Stomach (tissue), 8 donors: ENCODE measurements at regions not wholly inside any gene's neighbourhood (a gene's known extent, or its start where the extent isn't known, plus 50 kb on each side); places are given as distances from the start of the nearest gene placed in this dataset.

ENCODE experiments used
- DNase-seq, 2 donors: peaks; one replicate each; pipeline versions ENCODE4 v3.0.0 to v3.0.0-alpha.2; 2013 to 2019
- H3K27ac ChIP-seq, 5 donors: fragments of 200-600 bp in 4 of 5; sonication (generic) in 4 of 5; one replicate each; pipeline ENCODE4 v1.5.1; 2013 to 2019; ENCODE audit warnings: mild to moderate bottlenecking in 1 of 5, moderate library complexity in 1 of 5
- H3K27me3 ChIP-seq, 3 donors: fragments of 200-600 bp; sonication (generic); one replicate each; pipeline ENCODE4 v1.5.1; 2017 to 2019; ENCODE audit warnings: mixed run types in 1 of 3
- H3K36me3 ChIP-seq, 4 donors: fragments of 200-600 bp; sonication (generic); 1 replicate in 3 of 4; 2 replicates in 1 of 4; pipeline ENCODE4 v1.5.1; 2016 to 2019
- H3K4me1 ChIP-seq, 4 donors: fragments of 200-600 bp; sonication (generic); one replicate each; pipeline ENCODE4 v1.5.1; 2016 to 2019
- H3K4me3 ChIP-seq, 4 donors: fragments of 200-600 bp; sonication (generic) in 3 of 4; one replicate each; pipeline ENCODE4 v1.5.1; 2016 to 2019; ENCODE audit warnings: mild to moderate bottlenecking in 1 of 4
- H3K9me3 ChIP-seq, 4 donors: fragments of 200-600 bp; sonication (generic); one replicate each; pipeline ENCODE4 v1.5.1; 2016 to 2019
- CTCF ChIP-seq, 7 experiments: fragments of 450-650 bp in 4 of 7; fragments of 200-600 bp in 3 of 7; sonication (generic) in 3 of 7; IDR thresholded peaks; one replicate each; pipeline ENCODE4 v1.5.1; 2016 to 2019; ENCODE audit warnings: antibody characterized with exemption in 7 of 7, control low read depth in 2 of 7, mild to moderate bottlenecking in 1 of 7
- EP300 ChIP-seq: sonication (generic); formaldehyde crosslinking; IDR thresholded peaks from one replicate; pipeline ENCODE4 v1.6.1; 2017; ENCODE audit warnings: antibody characterized with exemption
- POLR2A ChIP-seq, 4 donors: fragments of 450-650 bp; IDR thresholded peaks; one replicate each; pipeline ENCODE4 v1.6.1; 2016; ENCODE audit warnings: antibody characterized with exemption in 4 of 4, control low read depth in 2 of 4, mild to moderate bottlenecking in 1 of 4, moderate library complexity in 1 of 4
- POLR2AphosphoS5 ChIP-seq, 3 donors: sonication (generic); formaldehyde crosslinking; IDR thresholded peaks; one replicate each; pipeline ENCODE4 v1.6.1; 2016; ENCODE audit warnings: antibody characterized with exemption in 3 of 3
- WGBS, 5 donors: extraction: QIAGEN DNeasy Blood & Tissue Kit in 3 of 5; methylation state at CpG; one replicate each; pipeline versions ENCODE4 v1.1.5 to v1.1.7; 2013 to 2018; 5-methylcytosine and 5-hydroxymethylcytosine counted together
- intact Hi-C: fragments of 100-400 bp; cut with DNase I; formaldehyde crosslinking; loops from one replicate; pipeline ENCODE4 v1.15.1; 2023; ENCODE audit warnings: low total_unique reads
- donor health status: healthy with polysubstance abuse.
- donor health status: Bipolar disorder and iron deficiency.
- donor health status: healthy.

GRCh38 chr6:112853162-112853561 is 506.0 kb downstream of the RFPL4B start:
- H3K4me1 ChIP-seq: no peaks in the 10 kb centered on the region
- H3K27me3 ChIP-seq: no peaks in the 10 kb centered on the region
- no peak for DNase-seq
- no peak overlapping the region for H3K4me3 ChIP-seq
- H3K36me3 ChIP-seq: no peaks in the 10 kb centered on the region
- no peak overlapping the region for H3K27ac ChIP-seq
- TF ChIP-seq EP300: no peak
- no peak for TF ChIP-seq CTCF (IDR thresholded peaks at IDR 0.05)
- TF ChIP-seq POLR2A (IDR thresholded peaks at IDR 0.05): no peak
- no peak for TF ChIP-seq POLR2AphosphoS5 (IDR thresholded peaks at IDR 0.05)
- intact Hi-C loops: no loop called here
- H3K9me3 ChIP-seq: no peaks in the 10 kb centered on the region
- WGBS, 5 donors: 50 to 69% (median 53%) methylated on average over 2 of the region's 2 CpGs

GRCh38 chr6:112863753-112864152 is 516.6 kb downstream of the RFPL4B start:
- intact Hi-C loops: no loop called here
- TF ChIP-seq POLR2A (IDR thresholded peaks at IDR 0.05): no peak
- no peak for TF ChIP-seq POLR2AphosphoS5 (IDR thresholded peaks at IDR 0.05)
- TF ChIP-seq CTCF (IDR thresholded peaks at IDR 0.05): no peak
- no peak for TF ChIP-seq EP300
- WGBS, 5 donors: 41 to 94% (median 90%) methylated on average over 1 of the region's 1 CpG

GRCh38 chr6:112865131-112865530 is 518.0 kb downstream of the RFPL4B start:
- peak in 1 of 2 donors; percentile 26 for DNase-seq
- H3K36me3 ChIP-seq: no peaks in the 10 kb centered on the region
- intact Hi-C loops: no loop called here
- no peak overlapping the region for H3K4me3 ChIP-seq
- 32 to 71% (median 67%) methylated on average over 2 of the region's 2 CpGs for WGBS, 5 donors
- H3K4me1 ChIP-seq: no peaks in the 10 kb centered on the region
- H3K9me3 ChIP-seq: peaks cover 0 to 3% (median 0%) of the 10 kb centered on the region in 4 donors
- no peaks in the 10 kb centered on the region for H3K27me3 ChIP-seq
- H3K27ac ChIP-seq: no peak overlapping the region
- TF ChIP-seq EP300: no peak
- no peak for TF ChIP-seq CTCF (IDR thresholded peaks at IDR 0.05)
- no peak for TF ChIP-seq POLR2AphosphoS5 (IDR thresholded peaks at IDR 0.05)
- no peak for TF ChIP-seq POLR2A (IDR thresholded peaks at IDR 0.05)

More at GRCh38 chr6:112863753-112864152, 516.6 kb downstream of the RFPL4B start:
- Histone ChIP-seq H3K27me3 (no peaks in the 10 kb centered on the region), H3K4me1 (no peaks in the 10 kb centered on the region), H3K4me3 (no peak overlapping the region), H3K27ac (no peak overlapping the region), H3K36me3 (no peaks in the 10 kb centered on the region), H3K9me3 (no peaks in the 10 kb centered on the region)
- no peak for DNase-seq

- Histone ChIP-seq H3K27me3 (no peaks in the 10 kb centered on the region), H3K27ac (no peak overlapping the region), H3K4me3 (no peak overlapping the region), H3K9me3 (peaks cover 0 to 10% (median 0%) of the 10 kb centered on the region in 4 donors), H3K36me3 (no peaks in the 10 kb centered on the region), H3K4me1 (peaks cover 0 to 9% (median 8%) of the 10 kb centered on the region in 4 donors)
- TF ChIP-seq EP300 (no peak), POLR2A (IDR thresholded peaks at IDR 0.05) (no peak), CTCF (IDR thresholded peaks at IDR 0.05) (no peak), POLR2AphosphoS5 (IDR thresholded peaks at IDR 0.05) (no peak)
- WGBS, 5 donors: 83 to 100% (median 95%) methylated on average over 1 of the region's 1 CpG
- intact Hi-C loops: no loop called here
- DNase-seq: no peak
These were observed 527.8 kb downstream of the RFPL4B start for GRCh38 chr6:112874881-112875280.
